Activated CD4-positive, alpha-beta T cell treated with anti-CD3 and anti-CD28 coated beads for 24 hours (primary cell): ENCODE measurements at regions not wholly inside any gene's neighbourhood (a gene's known extent, or its start where the extent isn't known, plus 50 kb on each side); places are given as distances from the start of the nearest gene placed in this dataset.
"Not testable (repeated sequence)": the region's sequence is repeated elsewhere in the genome, so short reads cannot be mapped to it uniquely, and the experiment has no call there.

Source experiments
- DNase-seq, 2 donors: peaks; one replicate each; pipeline ENCODE4 v3.0.0-alpha.2; 2020; ENCODE audit warnings: low read depth in 2 of 2

DNA sequence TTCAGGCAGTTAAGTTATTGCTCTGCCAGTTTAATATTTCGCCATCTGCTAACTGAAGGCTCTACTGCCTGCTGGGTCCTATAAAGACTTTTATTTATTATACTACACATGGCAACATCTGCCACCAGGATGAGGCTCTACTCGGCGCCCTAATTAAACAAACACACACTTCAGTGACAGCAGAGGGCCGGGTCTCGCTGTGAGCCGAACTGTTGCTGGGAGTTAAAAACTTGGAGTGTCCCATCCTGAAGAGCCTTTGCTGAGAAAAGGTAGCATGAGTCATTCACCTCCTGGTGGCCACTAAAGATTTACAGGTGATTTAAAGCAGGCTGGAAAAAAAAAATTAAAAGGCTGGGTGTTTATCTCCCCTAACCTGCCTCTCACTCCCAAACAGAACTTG lies 183.7 kb downstream of the NPIPA8 start:
- DNase-seq = not testable (repeated sequence)

GRCh38 chr16:18148132-18148531 lies 188.4 kb downstream of the NPIPA8 start:
- DNase-seq = not testable (repeated sequence)

GRCh38 chr16:18146601-18147142 lies 189.9 kb downstream of the NPIPA8 start:
- not testable (repeated sequence) for DNase-seq

DNA sequence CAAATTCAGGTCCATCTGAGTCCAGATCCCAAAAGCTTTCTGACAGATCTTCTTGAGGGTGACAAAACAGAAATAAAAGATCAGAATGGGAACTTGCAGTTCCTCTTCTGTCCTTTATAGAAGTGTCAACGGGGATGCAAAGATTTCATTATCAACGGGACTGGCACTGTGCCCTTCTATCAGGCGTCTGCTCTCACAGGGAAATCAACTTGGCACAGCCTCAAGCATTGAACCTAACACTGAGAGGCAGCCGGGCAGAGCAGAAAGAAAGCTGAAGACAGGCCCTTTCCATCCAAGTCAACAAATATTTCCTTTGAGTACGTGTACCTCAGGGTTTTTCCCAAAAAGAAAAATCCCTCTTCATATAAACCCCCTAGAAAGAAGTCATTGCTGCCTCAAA lies 194.5 kb downstream of the NPIPA8 start:
- DNase-seq = not testable (repeated sequence)

- not testable (repeated sequence) for DNase-seq
Measured at GRCh38 chr16:18136288-18136687, 200.2 kb downstream of the NPIPA8 start.

- DNase-seq = not testable (repeated sequence)
Measured at GRCh38 chr16:18135024-18135423, 201.5 kb downstream of the NPIPA8 start.

DNA sequence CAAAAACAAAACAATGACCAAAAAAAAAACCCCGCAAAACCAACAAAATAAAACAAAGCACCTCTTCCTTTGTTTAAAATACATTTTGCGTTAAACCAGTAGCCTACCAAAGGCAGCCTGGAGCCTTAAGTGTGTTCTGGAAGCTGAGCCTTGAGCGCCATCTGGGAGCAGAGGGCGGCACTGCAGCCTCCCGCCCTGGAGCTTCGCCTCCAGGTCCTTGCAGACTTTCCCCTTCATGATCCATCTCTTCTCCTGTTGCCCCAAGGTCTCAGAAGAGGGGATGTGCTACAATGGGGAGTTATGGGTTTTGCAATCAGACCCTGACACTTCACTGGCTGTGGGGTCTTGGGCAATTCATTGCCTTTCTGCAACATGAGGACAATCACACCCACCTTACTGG lies 204.9 kb downstream of the NPIPA8 start:
- DNase-seq = not testable (repeated sequence)

GRCh38 chr16:18130478-18131120 lies 205.9 kb downstream of the NPIPA8 start:
- not testable (repeated sequence) for DNase-seq

- not testable (repeated sequence) for DNase-seq
Measured at GRCh38 chr16:18127033-18127432, 209.5 kb downstream of the NPIPA8 start.

DNA sequence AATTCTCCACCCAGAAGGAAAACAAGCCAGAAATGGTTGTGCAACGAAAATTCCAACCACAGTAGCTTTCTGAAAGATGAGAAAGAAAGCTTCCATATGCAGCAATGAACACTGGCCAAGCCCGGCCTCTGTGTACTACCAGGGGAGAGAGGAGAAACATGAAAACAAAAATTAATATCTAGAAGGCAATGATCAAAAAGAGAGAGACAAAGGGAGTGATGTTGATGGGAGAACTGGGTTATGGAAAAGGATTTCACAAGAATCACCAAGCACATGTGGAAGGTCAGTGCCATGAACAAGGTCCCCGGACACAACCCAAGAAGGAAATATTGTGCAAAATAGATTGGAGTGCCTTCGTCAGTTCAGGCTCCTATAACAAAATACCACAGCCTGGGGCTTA lies 217.4 kb downstream of the NPIPA8 start:
- DNase-seq = not testable (repeated sequence)

DNA sequence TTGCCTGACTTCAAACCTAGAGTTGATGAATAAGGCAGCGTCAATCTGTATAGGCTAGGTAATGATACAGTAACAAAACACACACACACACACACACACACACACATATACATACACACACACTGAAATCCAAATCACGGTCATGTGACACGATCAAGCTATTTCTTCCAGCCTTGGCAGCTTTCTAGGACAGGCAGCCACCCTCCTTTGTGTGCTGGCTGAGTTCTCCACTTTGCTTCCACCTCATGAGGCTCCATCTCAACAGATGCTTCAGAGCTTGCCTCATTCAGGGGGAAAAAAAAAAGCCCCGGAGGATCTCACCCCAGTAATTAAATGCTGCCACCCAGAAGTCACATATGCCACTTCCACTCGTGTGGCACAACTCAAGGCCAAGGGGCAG lies 217.9 kb downstream of the NPIPA8 start:
- DNase-seq = not testable (repeated sequence)

GRCh38 chr16:18118071-18118470 lies 218.5 kb downstream of the NPIPA8 start:
- DNase-seq = not testable (repeated sequence)

DNA sequence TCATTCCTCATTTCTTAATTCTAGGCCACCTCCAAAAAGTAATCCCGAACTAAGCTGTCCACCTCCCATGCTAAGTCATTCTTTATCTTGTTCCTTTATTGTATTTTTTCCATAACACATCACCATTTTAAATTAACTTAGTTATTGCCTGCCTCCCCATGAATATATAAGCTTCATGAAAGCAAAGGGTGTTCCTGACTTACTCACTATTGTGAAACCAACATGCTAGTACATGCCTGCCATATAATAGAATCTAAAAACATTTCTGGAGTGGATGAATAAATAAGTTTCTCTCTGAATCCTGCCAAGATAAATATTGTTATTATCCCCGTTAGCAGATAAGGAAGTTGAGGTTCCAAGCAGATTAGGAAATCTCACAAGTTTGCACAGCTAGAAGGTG lies 232.1 kb downstream of the NPIPA8 start:
- not testable (repeated sequence) for DNase-seq

- DNase-seq = not testable (repeated sequence)
Measured at GRCh38 chr16:18101077-18101476, 235.5 kb downstream of the NPIPA8 start.

DNA sequence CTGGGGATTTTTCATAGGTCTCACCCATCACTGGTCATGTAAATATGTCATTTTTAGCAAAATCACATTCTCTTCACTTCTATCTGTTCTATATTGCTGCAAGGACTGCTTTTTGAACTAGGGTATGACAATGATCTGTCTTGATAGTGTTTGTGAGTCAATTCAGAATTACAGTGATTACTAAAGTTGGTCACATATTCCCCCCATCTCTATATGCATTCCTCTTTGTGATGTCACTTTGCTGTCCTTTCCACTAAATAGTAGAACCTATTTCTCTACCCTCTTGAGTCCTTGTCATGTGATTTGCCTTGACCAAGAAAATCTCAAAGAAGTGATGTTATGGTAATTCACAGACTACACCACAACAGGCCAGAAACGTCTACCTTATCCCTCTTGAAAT lies 243.9 kb downstream of the NPIPA8 start:
- DNase-seq = not testable (repeated sequence)

GRCh38 chr16:18080658-18081363 lies 255.7 kb downstream of the NPIPA8 start:
- DNase-seq = not testable (repeated sequence)

DNA sequence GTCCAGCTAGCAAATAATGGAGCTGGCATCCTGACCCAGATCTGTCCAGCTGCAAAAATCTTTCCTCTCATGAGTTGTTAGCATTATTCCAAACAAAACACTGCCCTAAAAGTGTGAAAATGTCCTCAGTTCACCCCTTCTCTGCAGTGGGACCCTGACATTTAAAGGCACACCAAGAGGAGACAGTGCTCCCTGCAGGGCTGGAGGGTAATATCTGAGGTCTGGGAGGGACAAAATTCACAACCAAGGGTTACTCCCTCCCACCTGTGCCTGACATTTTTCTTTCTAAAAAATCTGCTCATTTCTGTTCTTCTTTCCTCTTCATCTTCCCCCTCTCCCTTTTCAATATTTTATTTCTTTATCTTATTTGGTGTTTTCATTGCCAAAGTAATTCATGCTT lies 258.6 kb downstream of the NPIPA8 start:
- DNase-seq = not testable (repeated sequence)

DNA sequence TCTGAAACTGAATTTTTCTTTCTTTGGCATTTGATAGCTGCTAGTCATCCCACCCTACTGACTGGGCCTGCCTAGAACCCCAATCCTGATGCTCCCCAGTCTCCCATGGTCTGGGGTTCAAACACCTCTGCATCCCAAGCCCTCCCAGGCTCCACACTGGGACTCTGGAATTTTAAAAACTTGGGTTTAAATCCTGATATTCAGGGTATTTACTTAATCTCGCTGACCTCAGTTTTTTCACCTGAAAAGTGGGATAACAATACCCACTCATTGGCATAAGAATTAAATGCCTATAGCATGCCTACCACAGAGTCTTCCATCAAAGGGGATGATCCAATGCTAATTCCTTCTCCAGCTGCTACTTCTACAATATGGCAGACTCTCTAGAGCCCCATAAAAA lies 264.4 kb downstream of the NPIPA8 start:
- no peak for DNase-seq

GRCh38 chr16:18069683-18070082 lies 266.9 kb downstream of the NPIPA8 start:
- DNase-seq = no peak

DNA sequence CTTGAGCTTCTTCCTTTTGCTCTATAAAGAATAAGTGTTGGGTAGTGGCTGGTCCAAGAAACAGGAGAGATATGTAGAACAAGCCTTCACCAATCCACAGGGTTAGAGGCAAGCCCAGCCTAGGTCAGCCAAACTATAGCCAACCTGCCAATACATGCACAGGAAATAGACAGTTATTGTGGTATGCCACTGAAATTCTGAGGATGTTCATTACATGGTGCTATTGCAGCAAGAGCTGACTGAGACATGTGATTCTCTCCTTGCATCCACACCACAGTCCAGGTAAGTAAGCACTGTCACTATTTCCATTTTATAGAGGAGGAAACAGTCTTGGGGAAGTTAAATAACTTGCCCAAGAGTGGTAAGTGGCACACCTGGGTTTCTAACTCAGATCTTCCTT lies 268.1 kb downstream of the NPIPA8 start:
- DNase-seq = no peak

DNA sequence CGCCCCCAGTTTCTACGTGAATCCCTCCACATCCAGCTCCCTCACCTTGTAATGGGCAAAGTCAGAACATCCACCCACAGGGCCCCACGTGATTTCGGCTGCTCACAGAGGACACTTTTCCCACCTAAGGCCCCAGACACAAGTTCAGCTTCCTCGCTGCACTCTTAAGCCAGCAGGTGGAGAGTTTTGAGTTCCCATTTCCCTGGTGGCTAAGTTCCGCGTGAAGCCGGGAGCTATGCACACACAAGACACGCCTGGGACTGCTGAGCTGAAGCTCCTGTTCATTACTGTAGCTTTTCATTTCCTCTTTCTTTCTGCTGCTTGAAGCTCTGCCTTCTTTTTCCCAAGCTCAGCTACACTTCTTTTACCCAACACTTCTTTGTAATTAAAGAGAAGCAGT lies 273.8 kb downstream of the NPIPA8 start:
- no peak for DNase-seq

GRCh38 chr16:18060351-18060750 lies 276.2 kb downstream of the NPIPA8 start:
- no peak for DNase-seq

GRCh38 chr16:18059577-18059976 lies 277.0 kb downstream of the NPIPA8 start:
- no peak for DNase-seq
